SK-N-SH (cell line): ENCODE measurements at regions not wholly inside any gene's neighbourhood (a gene's known extent, or its start where the extent isn't known, plus 50 kb on each side); places are given as distances from the start of the nearest gene placed in this dataset.

ENCODE experiments used
- JUND ChIP-seq: IDR thresholded peaks from 2 replicates; pipeline ENCODE4 v1.4.0; 2012
- MAX ChIP-seq: IDR thresholded peaks from 2 replicates; pipeline ENCODE4 v1.4.0; 2012; ENCODE audit warnings: low read depth
- NFIC ChIP-seq: IDR thresholded peaks from 2 replicates; pipeline ENCODE4 v1.4.0; 2012; ENCODE audit warnings: borderline replicate concordance
- NRF1 ChIP-seq: IDR thresholded peaks from 2 replicates; pipeline ENCODE4 v1.6.1; 2012; ENCODE audit warnings: low read depth, mild to moderate bottlenecking, low read length
- POLR2AphosphoS5 ChIP-seq: IDR thresholded peaks from 2 replicates; pipeline ENCODE4 v1.6.1; 2012; ENCODE audit warnings: low read depth, low read length
- RAD21 ChIP-seq: IDR thresholded peaks from 2 replicates; pipeline ENCODE4 v1.6.1; 2012; ENCODE audit warnings: mild to moderate bottlenecking, low read length
- REST ChIP-seq: IDR thresholded peaks from 2 replicates; pipeline ENCODE4 v1.6.1; 2012; ENCODE audit warnings: mild to moderate bottlenecking, low read depth, low read length, moderate library complexity
- RXRA ChIP-seq: IDR thresholded peaks from 2 replicates; pipeline ENCODE4 v1.4.0; 2012; ENCODE audit warnings: low read depth, mild to moderate bottlenecking, borderline replicate concordance
- SIN3A ChIP-seq: IDR thresholded peaks from 2 replicates; pipeline ENCODE4 v1.6.1; 2012; ENCODE audit warnings: low read depth, mild to moderate bottlenecking, low read length, moderate library complexity, borderline replicate concordance
- SMC3 ChIP-seq: IDR thresholded peaks from 2 replicates; pipeline ENCODE4 v1.6.1; 2012; ENCODE audit warnings: low read depth, low read length, improper control_type of control experiment
- TAF1 ChIP-seq: IDR thresholded peaks from 2 replicates; pipeline ENCODE4 v1.6.1; 2012; ENCODE audit warnings: low read depth, mild to moderate bottlenecking, low read length, moderate library complexity, borderline replicate concordance
- YY1 ChIP-seq: IDR thresholded peaks from 2 replicates; pipeline ENCODE4 v1.4.0; 2012; ENCODE audit warnings: low read depth, mild to moderate bottlenecking
- TF ChIP-seq, protein P1 (sequence below): fragments of 200-600 bp; sonication (generic); IDR thresholded peaks from 2 replicates; pipeline ENCODE4 v1.6.1; 2017; ENCODE audit warnings: antibody characterized with exemption, mild to moderate bottlenecking, moderate library complexity
- TF ChIP-seq, protein P2 (sequence below): IDR thresholded peaks from 2 replicates; pipeline ENCODE4 v1.4.0; 2012; ENCODE audit warnings: low read depth, borderline replicate concordance

DNA sequence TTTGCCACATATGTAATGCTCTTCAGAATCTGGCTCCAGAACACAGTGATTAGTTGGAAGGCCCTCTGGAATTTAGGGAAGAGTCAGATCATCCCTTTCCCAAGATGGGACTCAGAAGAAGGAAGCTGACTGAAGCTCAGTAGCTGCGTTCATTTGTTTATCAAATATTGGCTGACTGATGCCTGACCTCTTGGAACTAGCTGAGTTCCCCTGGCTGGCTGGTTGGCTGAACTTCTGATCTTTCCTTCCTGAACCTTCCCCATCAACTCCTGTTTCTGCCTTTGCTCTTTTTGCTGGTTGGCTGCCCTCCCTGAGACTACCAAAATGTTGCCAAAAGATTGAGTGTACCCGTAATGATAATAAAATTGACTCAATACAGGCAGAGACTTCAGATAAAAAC is 866.5 kb upstream of the INTU start:
- TF ChIP-seq MAX = no peak
- TF ChIP-seq, protein P1, sequence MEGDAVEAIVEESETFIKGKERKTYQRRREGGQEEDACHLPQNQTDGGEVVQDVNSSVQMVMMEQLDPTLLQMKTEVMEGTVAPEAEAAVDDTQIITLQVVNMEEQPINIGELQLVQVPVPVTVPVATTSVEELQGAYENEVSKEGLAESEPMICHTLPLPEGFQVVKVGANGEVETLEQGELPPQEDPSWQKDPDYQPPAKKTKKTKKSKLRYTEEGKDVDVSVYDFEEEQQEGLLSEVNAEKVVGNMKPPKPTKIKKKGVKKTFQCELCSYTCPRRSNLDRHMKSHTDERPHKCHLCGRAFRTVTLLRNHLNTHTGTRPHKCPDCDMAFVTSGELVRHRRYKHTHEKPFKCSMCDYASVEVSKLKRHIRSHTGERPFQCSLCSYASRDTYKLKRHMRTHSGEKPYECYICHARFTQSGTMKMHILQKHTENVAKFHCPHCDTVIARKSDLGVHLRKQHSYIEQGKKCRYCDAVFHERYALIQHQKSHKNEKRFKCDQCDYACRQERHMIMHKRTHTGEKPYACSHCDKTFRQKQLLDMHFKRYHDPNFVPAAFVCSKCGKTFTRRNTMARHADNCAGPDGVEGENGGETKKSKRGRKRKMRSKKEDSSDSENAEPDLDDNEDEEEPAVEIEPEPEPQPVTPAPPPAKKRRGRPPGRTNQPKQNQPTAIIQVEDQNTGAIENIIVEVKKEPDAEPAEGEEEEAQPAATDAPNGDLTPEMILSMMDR = no peak
- no peak for TF ChIP-seq POLR2AphosphoS5
- no peak for TF ChIP-seq RAD21
- TF ChIP-seq YY1 = no peak
- TF ChIP-seq REST = no peak
- no peak for TF ChIP-seq JUND
- TF ChIP-seq SMC3 = no peak
- TF ChIP-seq SIN3A = no peak
- TF ChIP-seq NFIC = no peak
- TF ChIP-seq TAF1 = no peak
- TF ChIP-seq NRF1 = no peak
- TF ChIP-seq, protein P2, sequence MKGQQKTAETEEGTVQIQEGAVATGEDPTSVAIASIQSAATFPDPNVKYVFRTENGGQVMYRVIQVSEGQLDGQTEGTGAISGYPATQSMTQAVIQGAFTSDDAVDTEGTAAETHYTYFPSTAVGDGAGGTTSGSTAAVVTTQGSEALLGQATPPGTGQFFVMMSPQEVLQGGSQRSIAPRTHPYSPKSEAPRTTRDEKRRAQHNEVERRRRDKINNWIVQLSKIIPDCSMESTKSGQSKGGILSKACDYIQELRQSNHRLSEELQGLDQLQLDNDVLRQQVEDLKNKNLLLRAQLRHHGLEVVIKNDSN = no peak
- TF ChIP-seq RXRA = no peak
